Neural cell (in vitro differentiated cells): ENCODE measurements at regions not wholly inside any gene's neighbourhood (a gene's known extent, or its start where the extent isn't known, plus 50 kb on each side); places are given as distances from the start of the nearest gene placed in this dataset.

Experiments
- EP300 ChIP-seq: fragments of 450-650 bp; conservative IDR thresholded peaks from 2 replicates; pipeline ENCODE4 v1.6.1; 2014; ENCODE audit warnings: antibody characterized with exemption, mild to moderate bottlenecking, moderate library complexity; ENCODE audit not compliant: poor library complexity, severe bottlenecking
- EZH2 ChIP-seq: fragments of 200-600, 300-800 bp; shearing (Covaris generic), sonication (generic); IDR thresholded peaks from 2 replicates; pipeline ENCODE4 v1.6.1; 2014; ENCODE audit warnings: antibody characterized with exemption, low read length, borderline replicate concordance, mild to moderate bottlenecking; ENCODE audit not compliant: insufficient read depth, poor library complexity, severe bottlenecking
- POLR2AphosphoS5 ChIP-seq: IDR thresholded peaks from 2 replicates; pipeline ENCODE4 v1.6.1; 2012
- SMC3 ChIP-seq: fragments of 450-650 bp; conservative IDR thresholded peaks from 2 replicates; pipeline ENCODE4 v1.6.1; 2014; ENCODE audit warnings: antibody characterized with exemption, mild to moderate bottlenecking, moderate library complexity; ENCODE audit not compliant: poor library complexity
- TF ChIP-seq, protein P1 (sequence below): fragments of 450-650 bp; IDR thresholded peaks from 2 replicates; pipeline ENCODE4 v1.5.1; 2014; ENCODE audit warnings: antibody characterized with exemption, mild to moderate bottlenecking, moderate library complexity; ENCODE audit not compliant: poor library complexity, severe bottlenecking
- TF ChIP-seq, protein P2 (sequence below): IDR thresholded peaks from 2 replicates; pipeline ENCODE4 v1.6.1; 2012; ENCODE audit warnings: borderline replicate concordance

DNA sequence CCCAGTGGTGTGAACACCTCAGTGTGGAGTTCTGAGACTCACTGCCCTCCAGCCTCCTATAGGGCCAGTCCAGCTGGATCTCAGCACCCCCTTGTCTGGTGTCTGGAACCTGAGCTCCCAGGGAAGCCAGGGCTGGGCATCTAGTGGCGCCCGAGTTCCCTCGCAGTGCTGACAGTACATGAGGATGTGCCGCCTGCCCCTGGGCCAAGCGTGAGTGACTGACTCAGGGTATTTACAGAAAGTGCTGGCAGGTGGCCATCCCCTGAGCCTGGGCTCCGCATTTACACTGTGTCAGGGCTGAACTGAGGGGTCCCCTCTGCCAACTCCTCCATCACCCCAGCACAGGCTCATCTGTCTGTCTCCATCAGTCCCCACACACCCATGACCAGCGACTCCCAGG, 185.3 kb downstream of the BRD1 start:
- TF ChIP-seq EZH2, result no peak
- TF ChIP-seq, protein P1, sequence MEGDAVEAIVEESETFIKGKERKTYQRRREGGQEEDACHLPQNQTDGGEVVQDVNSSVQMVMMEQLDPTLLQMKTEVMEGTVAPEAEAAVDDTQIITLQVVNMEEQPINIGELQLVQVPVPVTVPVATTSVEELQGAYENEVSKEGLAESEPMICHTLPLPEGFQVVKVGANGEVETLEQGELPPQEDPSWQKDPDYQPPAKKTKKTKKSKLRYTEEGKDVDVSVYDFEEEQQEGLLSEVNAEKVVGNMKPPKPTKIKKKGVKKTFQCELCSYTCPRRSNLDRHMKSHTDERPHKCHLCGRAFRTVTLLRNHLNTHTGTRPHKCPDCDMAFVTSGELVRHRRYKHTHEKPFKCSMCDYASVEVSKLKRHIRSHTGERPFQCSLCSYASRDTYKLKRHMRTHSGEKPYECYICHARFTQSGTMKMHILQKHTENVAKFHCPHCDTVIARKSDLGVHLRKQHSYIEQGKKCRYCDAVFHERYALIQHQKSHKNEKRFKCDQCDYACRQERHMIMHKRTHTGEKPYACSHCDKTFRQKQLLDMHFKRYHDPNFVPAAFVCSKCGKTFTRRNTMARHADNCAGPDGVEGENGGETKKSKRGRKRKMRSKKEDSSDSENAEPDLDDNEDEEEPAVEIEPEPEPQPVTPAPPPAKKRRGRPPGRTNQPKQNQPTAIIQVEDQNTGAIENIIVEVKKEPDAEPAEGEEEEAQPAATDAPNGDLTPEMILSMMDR, result no peak
- TF ChIP-seq SMC3, result no peak
- TF ChIP-seq EP300, result no peak
- no peak for TF ChIP-seq POLR2AphosphoS5
- TF ChIP-seq, protein P2, sequence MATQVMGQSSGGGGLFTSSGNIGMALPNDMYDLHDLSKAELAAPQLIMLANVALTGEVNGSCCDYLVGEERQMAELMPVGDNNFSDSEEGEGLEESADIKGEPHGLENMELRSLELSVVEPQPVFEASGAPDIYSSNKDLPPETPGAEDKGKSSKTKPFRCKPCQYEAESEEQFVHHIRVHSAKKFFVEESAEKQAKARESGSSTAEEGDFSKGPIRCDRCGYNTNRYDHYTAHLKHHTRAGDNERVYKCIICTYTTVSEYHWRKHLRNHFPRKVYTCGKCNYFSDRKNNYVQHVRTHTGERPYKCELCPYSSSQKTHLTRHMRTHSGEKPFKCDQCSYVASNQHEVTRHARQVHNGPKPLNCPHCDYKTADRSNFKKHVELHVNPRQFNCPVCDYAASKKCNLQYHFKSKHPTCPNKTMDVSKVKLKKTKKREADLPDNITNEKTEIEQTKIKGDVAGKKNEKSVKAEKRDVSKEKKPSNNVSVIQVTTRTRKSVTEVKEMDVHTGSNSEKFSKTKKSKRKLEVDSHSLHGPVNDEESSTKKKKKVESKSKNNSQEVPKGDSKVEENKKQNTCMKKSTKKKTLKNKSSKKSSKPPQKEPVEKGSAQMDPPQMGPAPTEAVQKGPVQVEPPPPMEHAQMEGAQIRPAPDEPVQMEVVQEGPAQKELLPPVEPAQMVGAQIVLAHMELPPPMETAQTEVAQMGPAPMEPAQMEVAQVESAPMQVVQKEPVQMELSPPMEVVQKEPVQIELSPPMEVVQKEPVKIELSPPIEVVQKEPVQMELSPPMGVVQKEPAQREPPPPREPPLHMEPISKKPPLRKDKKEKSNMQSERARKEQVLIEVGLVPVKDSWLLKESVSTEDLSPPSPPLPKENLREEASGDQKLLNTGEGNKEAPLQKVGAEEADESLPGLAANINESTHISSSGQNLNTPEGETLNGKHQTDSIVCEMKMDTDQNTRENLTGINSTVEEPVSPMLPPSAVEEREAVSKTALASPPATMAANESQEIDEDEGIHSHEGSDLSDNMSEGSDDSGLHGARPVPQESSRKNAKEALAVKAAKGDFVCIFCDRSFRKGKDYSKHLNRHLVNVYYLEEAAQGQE, result no peak
